Epithelial cell of esophagus (primary cell): ENCODE measurements at regions not wholly inside any gene's neighbourhood (a gene's known extent, or its start where the extent isn't known, plus 50 kb on each side); places are given as distances from the start of the nearest gene placed in this dataset.
"Not testable (repeated sequence)": the region's sequence is repeated elsewhere in the genome, so short reads cannot be mapped to it uniquely, and the experiment has no call there.

Source experiments
- DNase-seq: peaks from one replicate; pipeline ENCODE4 v3.0.0; 2010; ENCODE audit warnings: low read depth
- H3K4me3 ChIP-seq: 2 replicates; pipeline ENCODE4 v1.5.1; 2011; ENCODE audit warnings: mild to moderate bottlenecking, low read length, control low read depth
- CTCF ChIP-seq: IDR thresholded peaks from 2 replicates; pipeline ENCODE4 v1.5.1; 2011; ENCODE audit warnings: low read depth, mild to moderate bottlenecking, low read length, control low read depth, inconsistent platforms; ENCODE audit not compliant: insufficient read depth; ENCODE audit errors: missing control alignments

DNA sequence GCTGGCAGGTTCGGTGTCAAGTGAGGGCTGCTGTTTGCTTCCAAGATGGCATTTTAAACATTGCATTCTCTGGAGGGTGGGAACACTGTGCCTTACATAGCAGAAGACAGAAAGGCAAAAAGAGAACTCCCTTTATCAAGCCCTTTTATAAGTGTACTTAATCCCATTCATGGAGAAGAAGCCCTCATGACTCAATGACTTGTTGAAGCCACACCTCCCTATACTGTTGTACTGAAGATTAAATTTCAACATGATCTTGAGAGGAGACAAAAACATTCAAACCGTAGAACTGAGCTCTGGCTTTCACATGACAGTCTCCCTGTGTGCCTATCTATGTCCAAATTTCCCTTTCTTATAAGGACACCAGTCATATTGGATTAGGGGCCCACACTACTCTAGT lies 443.4 kb upstream of the CDIN1 start:
- H3K4me3 ChIP-seq, result no peak overlapping the region
- no peak for TF ChIP-seq CTCF
- peak; percentile 29 for DNase-seq

DNA sequence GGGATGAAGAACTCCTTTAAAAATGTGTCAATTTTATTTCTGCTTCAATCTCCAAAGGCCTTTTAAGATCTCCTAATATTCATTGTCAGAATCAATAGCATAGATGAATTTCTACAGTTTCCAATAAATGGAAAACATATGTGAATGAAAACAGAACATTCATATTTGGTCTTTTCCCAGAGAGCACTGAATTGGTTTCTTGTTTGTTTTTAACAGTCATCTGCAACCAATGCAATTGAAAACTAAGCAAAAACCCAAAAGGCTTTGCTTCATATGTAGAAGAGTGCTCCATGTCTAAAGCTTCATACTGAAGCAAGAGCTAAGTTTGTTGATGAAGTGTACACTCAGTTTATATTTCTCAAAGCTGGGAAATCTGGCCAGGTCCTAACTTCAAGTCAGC lies 426.5 kb upstream of the CDIN1 start:
- no peak overlapping the region for H3K4me3 ChIP-seq
- no peak for TF ChIP-seq CTCF
- DNase-seq, result no peak

- no peak for TF ChIP-seq CTCF
- H3K4me3 ChIP-seq, result no peak overlapping the region
- DNase-seq, result peak; percentile 43
Measured at GRCh38 chr15:36156879-36157427, 422.5 kb upstream of the CDIN1 start.

DNA sequence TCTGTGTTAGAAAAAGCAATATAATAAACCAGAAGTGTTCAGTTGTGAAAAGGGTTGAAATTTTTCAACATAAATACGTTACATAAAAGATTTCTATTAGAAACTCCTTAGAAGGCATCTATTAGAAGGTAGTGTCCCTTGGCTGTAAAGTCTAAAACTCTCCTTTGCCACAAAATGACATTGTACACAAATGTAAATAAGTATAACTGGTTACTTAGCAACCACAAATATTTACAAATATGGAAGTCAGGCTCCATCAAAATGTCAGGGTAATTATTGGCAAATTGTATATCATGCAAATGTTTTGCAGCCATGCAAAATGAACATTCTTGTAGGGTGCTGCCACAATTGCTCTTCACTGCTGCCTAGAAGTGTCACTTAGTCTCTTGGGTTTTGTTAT lies 419.1 kb upstream of the CDIN1 start:
- no peak for TF ChIP-seq CTCF
- no peak overlapping the region for H3K4me3 ChIP-seq
- DNase-seq, result no peak

DNA sequence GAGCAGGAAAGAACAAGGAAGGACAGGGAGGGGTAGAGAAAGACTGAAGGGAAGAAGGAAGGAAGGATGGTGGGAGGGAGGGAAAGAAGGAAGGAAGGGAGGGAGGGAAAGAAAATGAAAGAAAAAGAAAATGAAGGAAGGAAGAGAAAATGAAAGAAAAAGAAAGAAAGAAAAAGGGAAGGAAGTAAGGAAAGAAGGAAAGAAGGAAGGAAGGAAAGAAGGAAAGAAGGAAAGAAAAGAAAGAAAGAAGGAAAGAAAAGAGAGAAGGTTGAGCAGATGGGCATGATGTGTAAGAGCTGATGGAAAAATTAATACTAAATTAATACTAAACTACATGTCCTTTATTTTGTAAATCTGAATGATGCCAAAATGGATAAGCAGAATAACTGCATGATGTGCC lies 418.3 kb upstream of the CDIN1 start:
- no peak for TF ChIP-seq CTCF
- H3K4me3 ChIP-seq, result no peak overlapping the region
- no peak for DNase-seq

- DNase-seq, result peak; percentile 54
- no peak for TF ChIP-seq CTCF
- H3K4me3 ChIP-seq, result no peak overlapping the region
Measured at GRCh38 chr15:36161771-36162212, 417.6 kb upstream of the CDIN1 start.

- not testable (repeated sequence) for H3K4me3 ChIP-seq, DNase-seq
Measured at GRCh38 chr15:36163983-36164382, 415.4 kb upstream of the CDIN1 start.
